PC-9 (cell line): ENCODE measurements at regions not wholly inside any gene's neighbourhood (a gene's known extent, or its start where the extent isn't known, plus 50 kb on each side); places are given as distances from the start of the nearest gene placed in this dataset.
"Not testable (repeated sequence)": the region's sequence is repeated elsewhere in the genome, so short reads cannot be mapped to it uniquely, and the experiment has no call there.

ENCODE experiments used
- BruUV-seq: library from RNA; stranded (reverse); fragments of 400-500 nt; replicated peaks from 2 replicates; lab custom pipeline; 2021; lab: Mats Ljungman, UMichigan
- CTCF ChIA-PET: fragments of 300-600 bp; sonication (Branson Sonifier 250); formaldehyde crosslinking; loops from one replicate; lab custom pipeline; 2022; ENCODE audit warnings: antibody characterized with exemption; lab: Charles Lee
- POLR2A ChIA-PET: fragments of 300-600 bp; sonication (Branson Sonifier 250); formaldehyde crosslinking; loops from one replicate; lab custom pipeline; 2022; ENCODE audit warnings: antibody characterized with exemption; ENCODE audit not compliant: unreplicated experiment; lab: Charles Lee
- DNase-seq, 2 experiments: peaks; one replicate each; pipeline versions ENCODE4 v3.0.0 to v3.0.0-alpha.2; 2015 to 2022; ENCODE audit warnings: mixed read lengths in 1 of 2
- H2AFZ ChIP-seq: fragments of 200-600 bp; sonication (generic); 2 replicates; pipeline ENCODE4 v1.8.1; 2017; ENCODE audit warnings: antibody characterized with exemption
- H3F3A ChIP-seq: fragments of 200-600 bp; sonication (generic); 2 replicates; pipeline ENCODE4 v1.8.1; 2017; ENCODE audit warnings: antibody characterized with exemption, mild to moderate bottlenecking, low read depth; ENCODE audit not compliant: insufficient read depth
- H3K27ac ChIP-seq: fragments of 200-600 bp; sonication (generic); 2 replicates; pipeline ENCODE4 v1.6.1; 2016; ENCODE audit warnings: mixed run types
- H3K27me3 ChIP-seq: fragments of 200-600 bp; sonication (generic); 2 replicates; pipeline ENCODE4 v1.6.1; 2016; ENCODE audit warnings: low read depth, mixed run types; ENCODE audit not compliant: insufficient read depth
- H3K36me3 ChIP-seq: fragments of 200-600 bp; sonication (generic); 2 replicates; pipeline ENCODE4 v1.6.1; 2016; ENCODE audit warnings: low read depth, mixed run types
- H3K4me1 ChIP-seq: fragments of 200-600 bp; sonication (generic); replicated peaks from 2 replicates; pipeline ENCODE4 v1.6.1; 2016; ENCODE audit warnings: mixed run types; ENCODE audit not compliant: insufficient read depth
- H3K4me2 ChIP-seq: fragments of 200-600 bp; sonication (generic); 2 replicates; pipeline ENCODE4 v1.6.1; 2017; ENCODE audit warnings: mixed run types
- H3K4me3 ChIP-seq: fragments of 200-600 bp; sonication (generic); 2 replicates; pipeline ENCODE4 v1.6.1; 2016; ENCODE audit warnings: mixed run types
- H3K79me2 ChIP-seq: fragments of 200-600 bp; sonication (generic); 2 replicates; pipeline ENCODE4 v1.6.1; 2017; ENCODE audit warnings: low read depth, mixed run types
- H3K9me2 ChIP-seq: fragments of 200-600 bp; sonication (generic); 2 replicates; pipeline ENCODE4 v1.8.1; 2017; ENCODE audit warnings: mild to moderate bottlenecking; ENCODE audit not compliant: insufficient read depth
- H3K9me3 ChIP-seq: fragments of 200-600 bp; sonication (generic); 2 replicates; pipeline ENCODE4 v1.8.1; 2016; ENCODE audit warnings: low read depth; ENCODE audit not compliant: insufficient read depth
- H4K20me1 ChIP-seq: fragments of 200-600 bp; sonication (generic); 2 replicates; pipeline ENCODE4 v1.8.1; 2017; ENCODE audit not compliant: insufficient read depth
- CTCF ChIP-seq: fragments of 200-600 bp; sonication (generic); conservative IDR thresholded peaks from 2 replicates; pipeline ENCODE4 v1.6.1; 2017; ENCODE audit warnings: mixed run types, antibody characterized with exemption, mild to moderate bottlenecking, moderate library complexity
- EZH2 ChIP-seq: fragments of 200-600 bp; sonication (generic); IDR thresholded peaks from 2 replicates; pipeline ENCODE4 v1.8.0; 2017; ENCODE audit warnings: antibody characterized with exemption, low read depth
- intact Hi-C: fragments of 100-400 bp; cut with micrococcal nuclease; formaldehyde crosslinking; loops from one replicate; pipeline ENCODE4 v1.10.0; 2022; ENCODE audit not compliant: unreplicated experiment

- no peaks in the 10 kb centered on the region for H4K20me1 ChIP-seq
- POLR2A ChIA-PET: no interaction called here
- CTCF ChIA-PET: no interaction called here
- no peak overlapping the region for H3K4me3 ChIP-seq
- H3K9me3 ChIP-seq: no peaks in the 10 kb centered on the region
- intact Hi-C loops: no loop called here
- H2AFZ ChIP-seq: no peak overlapping the region
- H3K27me3 ChIP-seq: no peaks in the 10 kb centered on the region
- DNase-seq: no peak
- H3K4me1 ChIP-seq: no peaks in the 10 kb centered on the region
- no peaks in the 10 kb centered on the region for H3F3A ChIP-seq
- no peaks in the 10 kb centered on the region for H3K36me3 ChIP-seq
- H3K4me2 ChIP-seq: no peak overlapping the region
- no peak overlapping the region for H3K27ac ChIP-seq
- H3K9me2 ChIP-seq: no peaks in the 10 kb centered on the region
- BruUV-seq: no TSS peak
- no peaks in the 10 kb centered on the region for H3K79me2 ChIP-seq
- no peak for TF ChIP-seq CTCF
- no peak for TF ChIP-seq EZH2
Measured at GRCh38 chr14:97143011-97143410, 345.8 kb downstream of the VRK1 start.

- BruUV-seq: no TSS peak
- no peaks in the 10 kb centered on the region for H3K9me2 ChIP-seq
- no peaks in the 10 kb centered on the region for H3K9me3 ChIP-seq
- H3K79me2 ChIP-seq: no peaks in the 10 kb centered on the region
- no peaks in the 10 kb centered on the region for H3K27me3 ChIP-seq
- intact Hi-C loops: no loop called here
- H3K4me1 ChIP-seq: no peaks in the 10 kb centered on the region
- no peak for DNase-seq
- no peak overlapping the region for H3K4me3 ChIP-seq
- no peaks in the 10 kb centered on the region for H3K36me3 ChIP-seq
- no peak overlapping the region for H3K4me2 ChIP-seq
- ChIA-PET CTCF (no interaction called here), POLR2A (no interaction called here)
- H4K20me1 ChIP-seq: no peaks in the 10 kb centered on the region
- H2AFZ ChIP-seq: no peak overlapping the region
- TF ChIP-seq EZH2: no peak
- TF ChIP-seq CTCF: no peak
- no peaks in the 10 kb centered on the region for H3F3A ChIP-seq
- H3K27ac ChIP-seq: no peak overlapping the region
Measured at GRCh38 chr14:97143456-97143855, 346.3 kb downstream of the VRK1 start.

- CTCF ChIA-PET, H3K79me2 ChIP-seq, DNase-seq, H3K9me3 ChIP-seq, H4K20me1 ChIP-seq, H3K4me3 ChIP-seq, H3K9me2 ChIP-seq, H3K27me3 ChIP-seq, POLR2A ChIA-PET, H3K4me2 ChIP-seq, H3K4me1 ChIP-seq, H3F3A ChIP-seq, BruUV-seq, H2AFZ ChIP-seq, H3K27ac ChIP-seq, intact Hi-C loops, H3K36me3 ChIP-seq: not testable (repeated sequence)
Measured at GRCh38 chr14:97148021-97148420, 350.8 kb downstream of the VRK1 start.

- H3K79me2 ChIP-seq: no peaks in the 10 kb centered on the region
- H3K4me2 ChIP-seq: no peak overlapping the region
- POLR2A ChIA-PET: no interaction called here
- no peaks in the 10 kb centered on the region for H3K27me3 ChIP-seq
- TF ChIP-seq CTCF (no peak), EZH2 (no peak)
- H3K9me3 ChIP-seq: no peaks in the 10 kb centered on the region
- intact Hi-C loops: no loop called here
- no peak overlapping the region for H2AFZ ChIP-seq
- no peak for DNase-seq
- BruUV-seq: no TSS peak
- no peaks in the 10 kb centered on the region for H4K20me1 ChIP-seq
- no peak overlapping the region for H3K27ac ChIP-seq
- H3K36me3 ChIP-seq: no peaks in the 10 kb centered on the region
- no peaks in the 10 kb centered on the region for H3K9me2 ChIP-seq
- no peaks in the 10 kb centered on the region for H3F3A ChIP-seq
- CTCF ChIA-PET: no interaction called here
- H3K4me3 ChIP-seq: no peak overlapping the region
- no peaks in the 10 kb centered on the region for H3K4me1 ChIP-seq
Measured at GRCh38 chr14:97149775-97150174, 352.6 kb downstream of the VRK1 start.
